WI38 (cell line): ENCODE measurements at regions not wholly inside any gene's neighbourhood (a gene's known extent, or its start where the extent isn't known, plus 50 kb on each side); places are given as distances from the start of the nearest gene placed in this dataset.
"Not testable (repeated sequence)": the region's sequence is repeated elsewhere in the genome, so short reads cannot be mapped to it uniquely, and the experiment has no call there.

ENCODE experiments used
- H3K4me3 ChIP-seq: 2 replicates; pipeline ENCODE4 v1.5.1; 2011; ENCODE audit warnings: low read depth, mild to moderate bottlenecking, control low read depth, low read length
- CTCF ChIP-seq: IDR thresholded peaks from 2 replicates; pipeline ENCODE4 v1.5.1; 2012; ENCODE audit warnings: low read depth, mild to moderate bottlenecking, control low read depth, low read length

- H3K4me3 ChIP-seq = no peak overlapping the region
Measured at GRCh38 chr4:135934026-135934425, 1598.3 kb downstream of the PCDH18 start.

GRCh38 chr4:135927651-135928050, 1604.6 kb downstream of the PCDH18 start:
- H3K4me3 ChIP-seq = no peak overlapping the region
- TF ChIP-seq CTCF = no peak

More at GRCh38 chr4:135934026-135934425, 1598.3 kb downstream of the PCDH18 start:
- TF ChIP-seq CTCF = no peak

GRCh38 chr4:135921081-135921480, 1611.2 kb downstream of the PCDH18 start:
- no peak for TF ChIP-seq CTCF
- no peak overlapping the region for H3K4me3 ChIP-seq

GRCh38 chr4:135917011-135917410, 1615.3 kb downstream of the PCDH18 start:
- no peak for TF ChIP-seq CTCF
- H3K4me3 ChIP-seq = no peak overlapping the region

- H3K4me3 ChIP-seq = no peak overlapping the region
- TF ChIP-seq CTCF = no peak
Measured at GRCh38 chr4:135900956-135901355, 1631.3 kb downstream of the PCDH18 start.

- not testable (repeated sequence) for H3K4me3 ChIP-seq
Measured at GRCh38 chr4:135864304-135864703, 1662.7 kb upstream of the PABPC4L start.

- no peak for TF ChIP-seq CTCF
- H3K4me3 ChIP-seq = no peak overlapping the region
Measured at GRCh38 chr4:135840781-135841180, 1639.2 kb upstream of the PABPC4L start.

- TF ChIP-seq CTCF = no peak
- H3K4me3 ChIP-seq = no peak overlapping the region
Measured at GRCh38 chr4:135839712-135840111, 1638.1 kb upstream of the PABPC4L start.
